Left lobe of liver (tissue), 2 donors: ENCODE measurements at regions not wholly inside any gene's neighbourhood (a gene's known extent, or its start where the extent isn't known, plus 50 kb on each side); places are given as distances from the start of the nearest gene placed in this dataset.
"Not testable (repeated sequence)": the region's sequence is repeated elsewhere in the genome, so short reads cannot be mapped to it uniquely, and the experiment has no call there.

Experiments
- ATAC-seq: fragments of 200-7000 bp; cut with Tn5 transposase; one replicate; pipeline ENCODE4 v1.9.1; 2020; ENCODE audit warnings: mild to moderate bottlenecking, moderate library complexity
- DNase-seq: peaks from one replicate; pipeline ENCODE4 v3.0.0-alpha.2; 2020; ENCODE audit warnings: low spot score
- donor health status: DM: no; HTN: no; CAD: no; lungs with moderate emphysema.
- donor health status: DM: no; HTN: yes; CAD: no.

DNA sequence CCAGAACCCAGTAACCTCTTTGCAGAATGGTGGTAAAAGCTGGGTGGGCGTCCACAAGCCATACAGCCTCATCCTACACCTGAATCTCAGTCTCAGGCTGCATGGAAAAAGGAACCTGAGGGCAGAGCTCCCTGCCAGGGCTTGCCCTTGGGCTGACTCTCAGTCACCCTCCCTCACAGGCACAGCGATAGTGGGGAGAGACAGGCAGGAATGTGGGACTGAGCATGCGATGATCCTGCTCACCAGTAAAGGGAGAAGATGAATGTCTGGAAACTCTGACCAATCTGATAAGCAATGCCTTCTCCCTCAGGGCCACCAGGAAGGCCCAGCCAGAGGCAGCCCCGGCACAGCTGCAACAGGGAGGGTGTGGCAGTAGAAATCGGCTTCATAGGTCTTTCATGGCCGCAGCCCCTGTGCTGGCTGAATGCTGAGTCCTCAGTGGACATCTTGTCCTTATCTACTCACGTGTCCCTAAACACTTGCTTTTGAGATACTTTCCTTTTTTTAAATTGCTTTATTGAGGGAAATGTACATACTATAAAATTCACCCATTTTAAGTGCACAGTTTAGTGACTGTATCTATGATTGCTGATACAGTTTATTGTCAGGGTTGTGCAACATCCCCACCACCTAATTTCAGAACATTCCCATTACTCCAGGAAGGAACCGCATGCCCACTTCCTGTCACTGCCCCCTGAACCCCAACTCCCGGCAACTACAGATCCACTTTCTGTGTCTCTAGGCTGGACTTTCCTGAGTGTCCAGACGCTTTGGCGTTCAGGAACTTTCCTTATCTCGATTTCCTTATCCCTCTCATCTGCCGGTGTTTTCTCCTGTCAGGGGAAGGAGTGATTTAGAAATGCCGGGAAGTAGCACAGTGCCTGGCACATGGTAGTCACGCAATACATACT is 258.1 kb downstream of the PCNX1 start:
- no peak for ATAC-seq
- DNase-seq: no peak

DNA sequence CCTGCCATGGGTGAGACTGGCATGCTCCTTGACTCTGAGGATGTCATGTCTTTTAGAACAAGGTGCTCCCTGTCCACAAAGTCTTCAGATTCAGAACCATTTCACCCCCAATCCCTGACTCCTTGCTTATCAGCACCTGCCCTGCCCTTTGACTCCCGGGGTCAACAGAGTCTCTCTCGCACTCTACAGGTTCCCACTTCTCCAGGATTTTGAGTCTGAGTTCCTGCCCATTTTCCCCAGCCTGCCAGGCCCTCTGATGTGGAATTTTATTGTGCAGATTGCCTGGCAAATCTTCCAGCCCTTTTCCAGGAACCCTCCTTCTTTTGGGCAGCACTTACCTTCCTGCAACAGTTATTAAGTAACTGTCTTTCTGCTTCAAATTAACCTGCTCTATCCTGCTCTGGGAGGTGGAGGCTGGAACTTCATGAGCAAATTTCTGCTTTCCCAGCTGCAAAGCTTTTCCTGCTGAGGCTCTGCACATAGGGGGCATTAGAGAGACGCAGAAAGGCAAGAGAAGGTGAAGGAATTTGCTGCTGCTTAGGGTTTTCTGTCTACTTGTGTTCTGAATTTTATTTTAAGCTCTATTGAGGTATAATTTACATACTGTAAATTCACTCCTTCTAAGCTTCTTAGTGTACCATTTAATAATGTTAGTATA is 259.1 kb downstream of the PCNX1 start:
- DNase-seq (no peak), ATAC-seq (peak; percentile 65)

DNA sequence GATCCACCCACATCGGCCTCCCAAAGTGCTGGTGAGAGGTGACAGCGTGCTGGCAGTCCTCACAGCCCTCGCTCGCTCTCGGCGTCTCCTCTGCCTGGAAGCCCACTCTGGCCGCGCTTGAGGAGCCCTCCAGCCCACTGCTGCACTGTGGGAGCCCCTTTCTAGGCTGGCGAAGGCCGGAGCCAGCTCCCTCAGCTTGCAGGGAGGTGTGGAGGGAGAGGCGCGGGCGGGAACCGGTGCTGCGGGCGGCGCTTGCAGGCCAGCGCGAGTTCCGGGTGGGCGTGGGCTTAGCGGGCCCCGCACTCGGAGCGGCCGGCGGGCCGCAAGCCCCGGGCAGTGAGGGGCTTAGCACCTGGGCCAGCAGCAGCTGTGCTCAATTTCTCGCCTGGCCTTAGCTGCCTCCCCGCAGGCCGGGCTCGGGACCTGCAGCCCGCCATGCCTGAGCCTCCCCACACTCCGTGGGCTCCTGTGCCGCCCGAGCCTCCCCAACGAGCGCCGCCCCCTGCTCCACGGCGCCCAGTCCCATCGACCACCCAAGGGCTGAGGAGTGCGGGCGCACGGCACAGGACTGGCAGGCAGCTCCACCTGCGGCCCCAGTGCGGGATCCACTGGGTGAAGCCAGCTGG is 260.2 kb downstream of the PCNX1 start:
- ATAC-seq, DNase-seq: not testable (repeated sequence)

DNA sequence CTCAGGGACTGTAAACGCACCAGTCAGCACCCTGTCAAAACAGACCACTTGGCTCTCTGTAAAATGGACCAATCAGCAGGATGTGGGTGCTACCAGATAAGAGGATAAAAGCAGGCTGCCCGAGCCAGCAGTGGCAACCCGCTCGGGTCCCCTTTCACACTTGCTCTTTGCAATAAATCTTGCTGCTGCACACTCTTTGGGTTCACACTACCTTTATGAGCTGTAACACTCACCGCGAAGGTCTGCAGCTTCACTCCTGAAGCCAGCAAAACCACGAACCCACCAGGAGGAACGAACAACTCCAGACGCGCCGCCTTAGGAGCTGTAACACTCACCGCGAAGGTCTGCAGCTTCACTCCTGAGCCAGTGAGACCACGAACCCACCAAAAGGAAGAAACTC is 260.9 kb downstream of the PCNX1 start:
- DNase-seq, ATAC-seq: not testable (repeated sequence)

DNA sequence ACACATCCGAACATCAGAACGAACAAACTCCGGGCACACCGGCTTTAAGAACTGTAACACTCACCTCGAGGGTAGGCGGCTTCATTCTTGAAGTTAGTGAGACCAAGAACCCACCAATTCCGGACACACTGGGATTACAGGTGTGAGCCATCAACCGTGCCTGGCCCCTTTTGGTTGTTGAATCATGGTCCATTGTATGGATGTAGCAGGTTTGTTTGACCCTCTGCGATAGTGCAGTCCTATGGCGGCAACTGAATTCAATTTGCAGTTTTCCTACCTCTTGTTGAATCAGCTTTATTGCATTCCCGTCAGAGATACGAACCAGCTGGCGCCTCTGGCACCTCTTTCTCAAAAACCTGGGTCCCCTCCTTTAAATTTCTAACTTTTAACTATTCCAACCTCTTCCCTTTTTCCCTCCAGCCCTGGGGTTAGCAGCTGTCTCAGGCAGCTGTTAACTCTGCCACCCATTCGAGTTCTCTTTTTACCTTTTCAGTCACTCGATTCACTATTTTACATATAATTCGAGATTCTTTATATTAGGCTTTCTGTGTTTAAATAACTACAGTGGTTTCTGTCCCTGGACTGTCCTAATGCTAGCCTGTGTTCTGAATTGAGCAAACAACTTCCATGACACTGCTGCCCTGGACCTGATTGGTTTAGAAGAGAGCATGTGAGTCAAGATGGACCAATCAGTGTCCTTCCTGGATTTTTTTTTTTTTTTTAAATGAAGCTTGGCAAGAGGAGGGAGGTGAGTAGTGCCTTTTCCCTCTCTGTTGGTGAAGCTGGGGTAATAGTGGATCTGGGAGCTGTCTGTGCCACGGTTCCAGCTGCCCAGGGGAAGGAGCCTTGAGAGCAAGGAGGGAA is 261.5 kb downstream of the PCNX1 start:
- ATAC-seq: no peak
- DNase-seq: no peak

DNA sequence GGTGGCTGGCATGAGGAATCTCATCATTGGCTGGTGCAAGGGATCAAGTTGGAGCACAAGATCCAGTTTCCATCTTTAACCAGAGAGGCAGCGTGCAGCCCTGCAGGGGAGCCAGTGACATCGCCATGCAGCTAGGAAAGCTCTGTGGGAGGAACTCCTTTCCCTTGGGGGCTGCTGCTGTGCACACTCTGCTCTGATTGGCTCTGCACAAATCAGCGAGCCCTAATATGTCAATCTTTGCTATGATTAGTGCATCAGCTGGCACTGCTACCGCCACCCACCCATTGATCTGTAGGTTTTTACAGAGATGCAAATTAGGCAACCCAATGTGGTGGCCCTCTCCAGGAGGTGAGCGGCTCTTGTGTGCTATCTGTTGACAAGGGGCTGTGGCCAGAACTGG is 262.6 kb downstream of the PCNX1 start:
- ATAC-seq (no peak), DNase-seq (no peak)

DNA sequence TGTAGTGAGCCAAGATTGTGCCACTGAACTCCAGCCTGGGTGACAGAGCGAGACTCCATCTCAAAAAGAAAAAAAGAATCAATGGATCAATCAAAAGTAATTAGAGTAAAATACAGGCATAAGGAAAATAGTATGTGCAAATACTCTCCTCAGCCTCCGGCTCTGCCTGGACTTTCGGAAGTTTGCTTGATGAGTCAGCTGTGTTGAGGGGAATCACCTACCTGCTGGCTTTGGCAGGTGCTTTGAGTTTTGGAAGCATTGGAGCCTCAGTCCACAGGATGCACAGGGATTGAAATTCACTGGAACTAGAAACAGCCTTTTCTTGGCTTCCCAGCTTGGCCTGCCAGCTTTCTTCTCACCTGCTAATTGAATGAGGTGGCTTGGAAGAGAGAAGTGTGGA is 268.2 kb downstream of the PCNX1 start:
- DNase-seq (no peak), ATAC-seq (peak; percentile 79)

DNA sequence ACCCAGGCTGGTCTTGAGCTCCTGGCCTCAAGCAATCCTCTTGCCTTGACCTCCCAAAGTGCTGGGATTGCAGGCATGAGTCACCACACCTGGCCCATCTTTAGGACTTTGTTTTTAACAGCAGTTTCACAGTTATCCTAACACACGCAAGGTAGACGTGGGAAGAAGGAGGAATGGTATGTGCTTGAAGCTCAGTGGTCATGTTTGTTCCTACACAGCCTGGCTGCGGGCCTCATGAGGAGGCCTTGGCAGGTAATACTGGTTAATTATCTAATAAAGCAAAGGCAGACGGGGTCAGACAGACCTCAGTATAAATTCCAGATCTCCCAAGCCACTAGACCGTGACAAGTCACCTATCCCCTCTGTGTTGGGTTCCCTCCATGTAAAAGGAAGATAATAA is 271.8 kb downstream of the PCNX1 start:
- no peak for ATAC-seq
- no peak for DNase-seq

DNA sequence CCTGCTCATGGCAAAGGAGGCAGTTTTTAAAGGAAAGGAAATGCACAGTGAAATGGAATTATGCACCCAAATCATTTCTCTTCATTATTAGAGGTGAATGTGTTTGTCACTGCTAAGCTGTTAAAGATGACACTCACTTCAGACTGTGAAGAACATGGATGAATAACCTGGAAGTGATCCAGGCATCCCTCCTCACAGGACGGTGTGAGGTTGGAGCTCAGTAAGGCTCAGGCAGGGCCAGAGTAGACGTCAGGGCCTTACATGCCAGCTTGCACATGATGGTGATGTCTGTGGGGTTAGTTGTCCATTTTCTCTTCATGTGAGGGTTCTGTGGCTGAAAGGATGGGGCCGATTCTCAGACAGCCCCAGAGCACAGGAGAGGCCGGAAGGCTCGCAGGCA is 273.1 kb downstream of the PCNX1 start:
- ATAC-seq (no peak), DNase-seq (no peak)

DNA sequence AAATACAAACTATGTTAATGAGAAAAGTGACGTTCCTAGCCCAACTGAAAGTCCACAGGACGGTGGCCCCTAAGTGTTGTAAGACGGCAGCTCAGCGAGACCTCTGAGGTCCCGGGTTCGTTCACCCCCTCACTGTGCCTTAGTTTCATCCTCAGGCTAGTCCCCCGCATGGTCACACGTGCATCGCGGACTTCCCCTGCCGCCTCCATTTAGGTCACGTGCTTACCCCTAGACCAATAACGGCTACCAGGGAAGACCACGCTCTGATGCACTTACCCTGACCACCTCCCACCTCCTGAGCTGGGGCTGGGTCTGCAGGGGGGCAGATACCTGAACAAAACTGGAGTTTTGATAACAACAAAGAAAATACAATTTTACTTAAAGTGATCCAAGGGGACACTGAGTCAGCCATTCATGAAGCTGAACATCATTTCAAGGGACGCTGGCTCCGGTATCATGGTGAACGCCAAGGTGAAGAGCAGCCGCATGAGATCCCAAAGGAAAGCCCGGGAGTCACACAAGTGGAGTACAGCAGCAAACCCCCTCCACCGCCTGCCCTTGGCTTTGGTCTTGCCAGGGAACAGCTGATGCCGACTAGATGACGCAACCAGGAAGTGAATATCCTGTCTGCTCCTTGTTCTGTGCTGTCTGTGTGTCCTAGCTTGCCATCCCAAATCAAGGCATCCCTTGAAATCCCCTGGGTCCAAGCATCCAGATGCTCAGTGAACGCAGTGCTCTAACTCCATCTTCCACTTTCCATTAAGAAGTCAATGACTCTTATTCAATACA is 274.1 kb downstream of the PCNX1 start:
- ATAC-seq (no peak), DNase-seq (no peak)

DNA sequence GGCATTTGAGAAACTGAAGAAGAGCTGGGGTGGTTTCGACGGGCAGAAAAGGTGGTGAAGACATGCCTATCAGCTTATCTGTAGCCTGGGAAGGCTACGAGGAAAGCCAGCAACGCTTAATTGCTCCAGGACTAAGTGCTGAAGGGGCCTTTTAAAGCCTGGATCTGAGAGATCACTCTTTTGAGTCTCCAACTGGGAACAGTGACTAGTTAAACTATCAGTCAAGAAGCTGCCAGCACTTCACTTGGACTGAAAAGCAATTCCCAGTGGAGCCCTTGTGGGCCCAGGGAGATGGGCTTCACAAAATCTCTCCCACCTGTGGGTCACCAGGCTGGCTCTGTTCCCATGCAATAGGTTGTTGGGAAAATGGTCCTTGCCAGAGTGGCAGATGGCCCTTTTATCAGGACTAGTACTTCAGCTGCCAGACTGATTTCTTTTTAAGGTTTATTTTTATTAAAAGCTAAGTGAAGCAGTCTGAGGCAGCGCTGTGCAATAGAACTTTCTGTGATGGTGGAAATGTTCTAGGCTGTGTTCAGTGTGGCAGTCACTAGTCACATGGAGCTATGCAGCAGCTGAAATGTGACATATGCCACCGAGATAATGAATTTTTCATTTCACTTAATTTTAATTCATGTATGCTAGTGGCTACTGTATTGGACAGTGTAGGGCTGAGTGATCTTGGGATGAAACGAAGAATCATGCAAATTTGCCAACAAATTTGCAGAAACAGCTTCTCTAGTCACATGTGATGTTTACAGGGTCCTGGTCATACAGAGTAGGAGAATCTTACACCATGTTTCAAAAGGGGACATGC is 276.8 kb downstream of the PCNX1 start:
- ATAC-seq (no peak), DNase-seq (no peak)

DNA sequence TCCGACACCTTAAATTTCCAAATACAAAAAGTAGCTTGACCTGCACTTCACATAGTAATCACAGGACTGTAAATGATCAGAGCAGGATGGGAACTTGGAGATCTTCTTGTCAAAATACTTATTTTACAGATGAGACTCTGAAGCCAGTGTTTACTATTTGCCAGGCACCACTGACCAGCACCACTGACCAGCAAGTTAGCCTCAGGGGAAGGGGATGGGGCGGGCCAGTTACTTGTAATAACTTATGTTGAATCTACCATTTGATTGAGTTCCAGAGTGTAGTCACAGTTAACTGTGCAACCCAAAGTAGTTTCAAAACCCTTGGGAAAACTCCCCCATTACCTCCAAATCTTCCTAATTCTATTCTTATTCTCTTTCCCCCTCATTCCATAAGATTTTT is 278.4 kb downstream of the PCNX1 start:
- ATAC-seq (no peak), DNase-seq (no peak)

DNA sequence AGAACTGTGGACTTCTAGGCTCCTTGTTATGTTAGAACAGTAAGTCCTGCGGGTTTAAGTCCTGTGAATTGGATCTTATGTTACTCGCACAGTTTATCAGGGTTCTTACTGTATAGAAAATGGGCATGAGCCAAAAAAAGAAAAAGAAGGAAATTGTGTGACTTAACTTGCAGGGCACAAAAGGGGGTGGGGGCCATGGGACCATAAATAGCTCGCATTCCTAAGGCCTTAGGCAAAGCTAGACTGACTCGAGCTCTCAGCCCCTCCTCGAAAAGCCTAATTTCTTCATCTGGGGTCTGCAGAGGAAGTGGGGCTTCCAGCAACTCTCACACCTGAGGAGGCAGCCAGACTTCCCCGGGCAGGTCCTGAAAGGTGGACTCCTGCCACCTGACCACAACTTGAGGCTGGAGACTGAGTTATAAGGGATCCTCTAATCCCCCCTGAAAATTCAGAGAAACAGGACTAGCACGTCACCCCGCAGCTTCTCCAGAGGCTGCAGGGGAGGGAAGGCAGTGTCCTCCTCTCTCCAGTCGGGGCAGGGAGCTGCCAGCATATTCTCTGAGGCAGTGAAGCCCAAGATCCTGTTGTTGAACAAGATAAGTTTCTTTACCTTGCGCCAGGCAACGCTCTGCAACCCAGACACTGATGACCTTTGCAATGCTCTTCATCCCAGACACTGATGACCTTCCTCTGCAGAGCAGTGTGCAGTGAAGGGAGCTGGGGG is 280.5 kb downstream of the PCNX1 start:
- no peak for DNase-seq
- ATAC-seq: no peak

DNA sequence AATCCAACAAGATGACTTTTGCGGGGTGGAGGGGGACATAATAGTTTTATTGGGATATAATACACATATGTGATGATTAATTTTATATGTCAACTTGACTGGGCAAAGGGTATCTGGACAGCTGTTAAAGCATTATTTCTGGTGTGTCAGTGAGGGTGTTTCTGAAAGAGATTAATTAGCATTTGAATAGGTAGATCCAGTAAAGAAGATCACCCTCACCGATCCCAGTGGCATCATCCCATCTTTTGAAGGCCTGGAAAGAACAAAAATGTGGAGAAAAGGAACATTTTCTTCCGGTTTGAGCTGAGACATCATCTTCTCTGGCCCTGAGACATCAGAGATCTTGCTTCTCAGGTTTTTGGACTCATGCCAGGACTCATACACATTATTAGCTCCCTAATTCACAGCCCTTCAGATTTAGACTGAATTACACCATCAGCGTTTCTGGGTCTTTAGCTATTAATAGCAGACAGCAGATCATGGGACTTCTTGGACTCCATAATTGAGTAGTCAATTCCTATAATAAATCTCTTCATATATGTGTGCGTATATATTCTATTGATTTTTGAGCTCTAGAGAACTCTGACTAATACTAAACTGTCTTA is 283.6 kb downstream of the PCNX1 start:
- DNase-seq: no peak
- no peak for ATAC-seq

DNA sequence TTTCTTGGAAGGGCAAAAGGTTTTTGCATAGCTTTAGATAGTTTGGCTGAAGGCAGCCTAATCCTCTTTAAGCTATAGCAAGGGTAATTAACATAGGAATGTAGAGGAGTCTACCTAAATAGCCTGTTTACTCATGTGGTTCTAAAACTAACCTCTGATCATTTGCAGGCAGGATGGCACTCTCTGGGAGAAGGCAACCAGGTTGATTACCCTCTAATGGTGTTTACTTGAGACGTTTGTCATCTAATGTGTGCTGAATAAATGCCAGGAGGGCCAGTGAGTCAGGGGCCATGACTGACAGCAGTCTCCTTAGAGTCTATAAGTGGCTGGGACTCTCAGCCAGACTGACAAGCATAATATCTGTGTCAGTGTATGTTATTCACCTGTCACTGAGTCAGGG is 286.4 kb downstream of the PCNX1 start:
- DNase-seq: no peak

DNA sequence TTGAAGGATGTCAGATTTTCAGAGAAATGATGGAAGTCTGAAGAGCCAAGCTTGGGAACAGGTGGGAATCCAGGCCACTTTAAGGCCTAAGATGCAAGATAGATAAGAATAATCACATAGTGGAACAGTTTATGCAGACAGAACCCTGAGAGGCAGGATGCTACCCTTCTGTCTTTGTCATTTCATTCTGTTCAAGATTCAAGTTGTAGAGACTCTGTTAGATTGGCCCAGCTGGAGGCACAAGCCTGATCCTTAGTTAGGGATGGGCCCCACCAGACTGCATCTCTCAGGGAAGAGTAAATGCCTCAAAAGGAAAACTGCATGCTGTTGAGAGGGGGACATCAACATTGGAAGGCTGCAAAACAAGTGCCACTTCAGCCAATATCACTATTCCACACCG is 287.0 kb downstream of the PCNX1 start:
- no peak for DNase-seq
- ATAC-seq: no peak

More for the DNA sequence above, 286.4 kb downstream of the PCNX1 start:
- ATAC-seq: no peak

DNA sequence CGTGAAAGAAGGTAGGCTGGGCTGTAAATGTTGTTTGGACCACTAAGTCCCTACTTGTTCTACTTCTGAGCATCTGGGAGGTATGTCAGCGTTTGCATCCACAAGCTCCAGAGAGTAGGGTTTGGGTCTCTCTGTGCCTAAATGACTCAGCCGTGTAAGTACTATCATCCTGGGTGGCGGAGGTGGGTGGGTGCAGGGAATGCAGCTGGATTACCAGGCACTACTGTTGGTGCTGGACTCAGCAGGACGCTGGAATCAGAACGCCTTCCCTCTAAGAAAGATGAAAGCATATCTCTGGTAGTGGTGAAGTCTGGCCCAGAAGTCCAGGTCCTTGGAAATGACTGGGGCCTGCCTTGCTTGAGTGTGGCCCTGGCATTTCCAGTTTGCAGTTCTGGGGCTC is 289.7 kb downstream of the PCNX1 start:
- no peak for DNase-seq
- no peak for ATAC-seq

DNA sequence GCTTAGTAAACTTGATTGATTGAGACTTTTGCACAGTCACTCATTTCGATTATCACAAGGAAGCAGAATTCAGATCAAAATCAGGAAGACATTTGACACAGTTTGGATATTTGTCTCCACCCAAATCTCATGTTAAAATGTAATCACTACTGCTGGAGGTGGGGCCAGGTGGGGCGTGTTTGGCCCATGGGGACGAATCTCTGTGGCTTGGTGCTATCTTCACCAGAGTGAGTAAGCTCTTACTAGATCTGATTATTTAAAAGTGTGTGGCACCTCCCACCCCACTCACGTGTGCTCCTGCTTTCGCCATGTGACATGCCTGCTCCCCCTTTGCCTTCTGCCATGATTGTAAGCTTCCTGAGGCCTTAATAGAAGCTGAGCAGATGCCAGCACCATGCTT is 291.4 kb downstream of the PCNX1 start:
- ATAC-seq: no peak
- DNase-seq: no peak
